HG02885 (cell line): ENCODE measurements at regions not wholly inside any gene's neighbourhood (a gene's known extent, or its start where the extent isn't known, plus 50 kb on each side); places are given as distances from the start of the nearest gene placed in this dataset.

Experiments
- ATAC-seq: cut with Tn5 transposase; IDR thresholded peaks from one replicate; pipeline ENCODE4 v1.9.1; 2021; ENCODE audit warnings: mild to moderate bottlenecking; ENCODE audit not compliant: unreplicated experiment, poor library complexity

- no peak for ATAC-seq
These were observed 358.6 kb downstream of the SIPA1L2 start for GRCh38 chr1:232271299-232271698.

GRCh38 chr1:232269988-232270387, 359.9 kb downstream of the SIPA1L2 start:
- no peak for ATAC-seq

- no peak for ATAC-seq
These were observed 361.9 kb downstream of the SIPA1L2 start for GRCh38 chr1:232267837-232268598.

GRCh38 chr1:232267092-232267836, 362.7 kb downstream of the SIPA1L2 start:
- ATAC-seq: no peak

GRCh38 chr1:232263452-232263851, 366.5 kb downstream of the SIPA1L2 start:
- ATAC-seq: no peak

- ATAC-seq: no peak
These were observed 366.9 kb downstream of the SIPA1L2 start for GRCh38 chr1:232262991-232263390.

GRCh38 chr1:232260861-232261260, 369.1 kb downstream of the SIPA1L2 start:
- ATAC-seq: no peak

GRCh38 chr1:232260045-232260444, 369.9 kb downstream of the SIPA1L2 start:
- ATAC-seq: no peak

GRCh38 chr1:232259333-232259732, 370.6 kb downstream of the SIPA1L2 start:
- no peak for ATAC-seq

- no peak for ATAC-seq
These were observed 377.3 kb downstream of the SIPA1L2 start for GRCh38 chr1:232252546-232253118.

GRCh38 chr1:232250838-232251237, 379.1 kb downstream of the SIPA1L2 start:
- ATAC-seq: no peak

- ATAC-seq: no peak
These were observed 379.8 kb downstream of the SIPA1L2 start for GRCh38 chr1:232249861-232250777.

GRCh38 chr1:232249339-232249738, 380.6 kb downstream of the SIPA1L2 start:
- ATAC-seq: no peak

- ATAC-seq: no peak
These were observed 381.6 kb downstream of the SIPA1L2 start for GRCh38 chr1:232248276-232248820.

GRCh38 chr1:232247669-232248068, 382.3 kb downstream of the SIPA1L2 start:
- ATAC-seq: no peak

GRCh38 chr1:232244426-232244825, 385.5 kb downstream of the SIPA1L2 start:
- no peak for ATAC-seq

GRCh38 chr1:232239998-232240397, 389.9 kb downstream of the SIPA1L2 start:
- no peak for ATAC-seq

- no peak for ATAC-seq
These were observed 390.4 kb downstream of the SIPA1L2 start for GRCh38 chr1:232239522-232239921.

GRCh38 chr1:232238009-232238408, 391.9 kb downstream of the SIPA1L2 start:
- no peak for ATAC-seq

- no peak for ATAC-seq
These were observed 402.6 kb downstream of the SIPA1L2 start for GRCh38 chr1:232227306-232227705.
